Stomach (tissue), 4 donors: ENCODE measurements at regions not wholly inside any gene's neighbourhood (a gene's known extent, or its start where the extent isn't known, plus 50 kb on each side); places are given as distances from the start of the nearest gene placed in this dataset.

Experiments
- EP300 ChIP-seq: sonication (generic); formaldehyde crosslinking; IDR thresholded peaks from one replicate; pipeline ENCODE4 v1.6.1; 2017; ENCODE audit warnings: antibody characterized with exemption
- TF ChIP-seq, protein P1 (sequence below), 7 experiments: fragments of 450-650 bp in 4 of 7; fragments of 200-600 bp in 3 of 7; sonication (generic) in 3 of 7; IDR thresholded peaks; one replicate each; pipeline ENCODE4 v1.5.1; 2016 to 2019; ENCODE audit warnings: antibody characterized with exemption in 7 of 7, control low read depth in 2 of 7, mild to moderate bottlenecking in 1 of 7

DNA sequence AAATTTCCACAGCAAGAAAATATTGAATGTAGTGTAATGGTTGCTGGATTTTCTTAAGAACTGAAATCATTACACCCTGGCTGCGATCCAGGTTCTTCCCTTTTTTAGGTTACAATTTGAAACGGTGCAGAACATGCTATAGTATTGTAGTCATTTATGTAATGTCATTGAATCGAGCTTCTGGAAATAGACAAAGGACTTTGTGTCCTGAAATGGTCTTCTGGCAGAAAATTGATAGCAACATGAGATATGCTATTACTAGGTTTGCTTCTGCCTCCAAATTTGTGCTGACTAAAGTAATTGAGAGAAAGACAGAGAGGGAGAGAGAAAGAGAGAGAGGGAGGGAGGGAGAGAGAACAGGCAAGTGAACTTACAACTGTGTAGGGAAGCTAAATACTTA lies 146.2 kb upstream of the NFIA start:
- TF ChIP-seq, protein P1, sequence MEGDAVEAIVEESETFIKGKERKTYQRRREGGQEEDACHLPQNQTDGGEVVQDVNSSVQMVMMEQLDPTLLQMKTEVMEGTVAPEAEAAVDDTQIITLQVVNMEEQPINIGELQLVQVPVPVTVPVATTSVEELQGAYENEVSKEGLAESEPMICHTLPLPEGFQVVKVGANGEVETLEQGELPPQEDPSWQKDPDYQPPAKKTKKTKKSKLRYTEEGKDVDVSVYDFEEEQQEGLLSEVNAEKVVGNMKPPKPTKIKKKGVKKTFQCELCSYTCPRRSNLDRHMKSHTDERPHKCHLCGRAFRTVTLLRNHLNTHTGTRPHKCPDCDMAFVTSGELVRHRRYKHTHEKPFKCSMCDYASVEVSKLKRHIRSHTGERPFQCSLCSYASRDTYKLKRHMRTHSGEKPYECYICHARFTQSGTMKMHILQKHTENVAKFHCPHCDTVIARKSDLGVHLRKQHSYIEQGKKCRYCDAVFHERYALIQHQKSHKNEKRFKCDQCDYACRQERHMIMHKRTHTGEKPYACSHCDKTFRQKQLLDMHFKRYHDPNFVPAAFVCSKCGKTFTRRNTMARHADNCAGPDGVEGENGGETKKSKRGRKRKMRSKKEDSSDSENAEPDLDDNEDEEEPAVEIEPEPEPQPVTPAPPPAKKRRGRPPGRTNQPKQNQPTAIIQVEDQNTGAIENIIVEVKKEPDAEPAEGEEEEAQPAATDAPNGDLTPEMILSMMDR (IDR thresholded peaks at IDR 0.05): no peak
- TF ChIP-seq EP300: no peak
